ENCODE measurements at regions not wholly inside any gene's neighbourhood (a gene's known extent, or its start where the extent isn't known, plus 50 kb on each side); places are given as distances from the start of the nearest gene placed in this dataset.

- Histone ChIP-seq H2AK5ac (ENCODE audit: low read depth, low read length) (no peak overlapping the region), H3K14ac (replicated peaks; ENCODE audit: low read depth, low read length) (no peak overlapping the region), H3K4me2 (ENCODE audit: low read depth, low read length) (no peak overlapping the region), H3K4me1 (ENCODE audit: control insufficient read depth, insufficient read depth, low read length) (no peaks in the 10 kb centered on the region), H3K79me1 (ENCODE audit: low read depth in 1 of 2, low read length in 2 of 2) (no peaks in the 10 kb centered on the region), H4K91ac (ENCODE audit: insufficient read depth, low read depth, low read length) (no peak overlapping the region), H4K5ac (ENCODE audit: low read depth, low read length) (no peak overlapping the region), H2AFZ (replicated peaks; ENCODE audit: low read length, poor library complexity) (no peak overlapping the region), H2AK9ac (replicated peaks; ENCODE audit: low read depth, low read length, poor library complexity) (no peak overlapping the region), H3K4ac (ENCODE audit: low read depth, low read length) (no peak overlapping the region), H2BK15ac (ENCODE audit: low read depth, low read length) (no peak overlapping the region), H4K8ac (ENCODE audit: low read depth in 2 of 2, low read length in 2 of 2) (no peak overlapping the region), H3K18ac (ENCODE audit: low read depth, low read length) (no peak overlapping the region), H3K9me3 (ENCODE audit: control insufficient read depth, insufficient read depth, low read length) (no peaks in the 10 kb centered on the region; the same call in 1 of the 2 replicates), H3K23ac (ENCODE audit: low read depth, low read length) (no peak overlapping the region), H3K27me3 (ENCODE audit: control insufficient read depth, insufficient read depth, low read length) (no peaks in the 10 kb centered on the region), H3K36me3 (ENCODE audit: control insufficient read depth, insufficient read depth, low read length) (no peaks in the 10 kb centered on the region), H3K4me3 (ENCODE audit: insufficient read depth, low read depth, low read length) (no peak overlapping the region), H2BK20ac (ENCODE audit: low read depth, low read length) (no peak overlapping the region), H3K56ac (ENCODE audit: extremely low read depth, insufficient read depth, low read length) (no peak overlapping the region), H2BK120ac (ENCODE audit: low read depth, low read length) (no peak overlapping the region), H3K9ac (ENCODE audit: low read depth, low read length) (no peak overlapping the region), H3K27ac (ENCODE audit: insufficient read depth, low read length) (no peak overlapping the region), H3K9me1 (ENCODE audit: insufficient read depth, low read length) (no peaks in the 10 kb centered on the region), H4K20me1 (ENCODE audit: insufficient read depth, low read length) (no peaks in the 10 kb centered on the region), H2BK5ac (ENCODE audit: low read depth, low read length, poor library complexity, severe bottlenecking) (no peak overlapping the region)
- in situ Hi-C loops (cut with MboI; ENCODE audit: low sequenced_read_pairs) (no loop called here), dilution Hi-C loops (cut with HindIII; ENCODE audit: low sequenced_read_pairs, unreplicated experiment) (no loop called here), intact Hi-C loops (cut with micrococcal nuclease) (no loop called here)
- no peak for TF ChIP-seq FOS (IDR thresholded peaks at IDR 0.05; ENCODE audit: low read depth, low read length)
- no peak for TF ChIP-seq POLR2A (IDR thresholded peaks at IDR 0.05; ENCODE audit: low read depth, low read length)
- TF ChIP-seq BHLHE40 (IDR thresholded peaks at IDR 0.05; ENCODE audit: low read depth, low read length), result no peak
- no peak for TF ChIP-seq SMC3 (IDR thresholded peaks at IDR 0.05; ENCODE audit: low read depth, low read length)
- ChIA-PET CTCF (no interaction called here), POLR2A (ENCODE audit: unreplicated experiment) (no interaction called here)
- BruUV-seq (replicated peaks), result no TSS peak
- no peak for DNase-seq
- 55% methylated on average over 2 of the region's 4 CpGs; no CpG with 5 or more reads in 1 of the 2 experiments for WGBS, 2 experiments (ENCODE audit: extremely low coverage in 2 of 2, insufficient read length in 1 of 2)
- no peak for ATAC-seq (ENCODE audit: low read depth)
Measured at GRCh38 chr6:168983925-168984324, 269.7 kb downstream of the THBS2 start.
